ENCODE measurements at regions not wholly inside any gene's neighbourhood (a gene's known extent, or its start where the extent isn't known, plus 50 kb on each side); places are given as distances from the start of the nearest gene placed in this dataset.

DNA sequence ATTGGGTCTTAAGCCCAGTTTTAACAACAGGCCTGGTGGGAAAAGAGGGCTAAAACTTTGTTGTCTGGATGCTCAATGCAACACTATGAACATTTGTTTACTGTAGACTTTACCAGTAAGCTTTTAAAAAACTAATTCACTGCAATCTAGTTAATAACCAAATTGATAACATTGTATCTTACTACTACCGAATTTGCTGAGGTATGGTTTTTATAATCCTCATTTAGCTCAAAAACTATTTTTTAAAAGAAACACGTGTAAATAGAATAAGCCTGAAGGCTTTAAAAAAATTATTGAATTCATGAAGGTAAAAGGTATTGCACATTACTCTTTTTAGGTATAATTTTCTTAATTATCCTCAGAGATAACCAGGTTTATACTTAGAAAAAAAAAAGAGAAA is 500.6 kb downstream of the RWDD3 start:
- H3K27me3 ChIP-seq (ENCODE audit: insufficient read depth, low read length, poor library complexity, severe bottlenecking): no peaks in the 10 kb centered on the region
- no peak overlapping the region for H3K9ac ChIP-seq (ENCODE audit: low read depth, low read length, poor library complexity, severe bottlenecking)
- H3K9me2 ChIP-seq (replicated peaks; ENCODE audit: low read depth, low read length): no peaks in the 10 kb centered on the region
- no peak for TF ChIP-seq CTCF (conservative IDR thresholded peaks at IDR 0.05; ENCODE audit: low read length)
- no peak for TF ChIP-seq EZH2phosphoT487 (IDR thresholded peaks at IDR 0.05; ENCODE audit: borderline replicate concordance)
- no peak overlapping the region for H2AFZ ChIP-seq (ENCODE audit: low read length)
- no peaks in the 10 kb centered on the region for H3K9me3 ChIP-seq (ENCODE audit: insufficient read depth, low read depth, low read length)
- no peak overlapping the region for H3K4me3 ChIP-seq (ENCODE audit: low read length, poor library complexity, severe bottlenecking)
- no peaks in the 10 kb centered on the region for H3K79me2 ChIP-seq (ENCODE audit: insufficient read depth, low read length)
- no peak overlapping the region for H3K4me2 ChIP-seq (ENCODE audit: low read depth, low read length, poor library complexity, severe bottlenecking)
- H3K4me1 ChIP-seq (ENCODE audit: insufficient read depth, low read length, poor library complexity, severe bottlenecking): no peaks in the 10 kb centered on the region
- no peaks in the 10 kb centered on the region for H4K20me1 ChIP-seq (ENCODE audit: insufficient read depth, low read length, poor library complexity, severe bottlenecking)
- H3F3A ChIP-seq (ENCODE audit: low read depth): no peaks in the 10 kb centered on the region
- no peaks in the 10 kb centered on the region for H3K36me3 ChIP-seq (ENCODE audit: insufficient read depth, low read length)

DNA sequence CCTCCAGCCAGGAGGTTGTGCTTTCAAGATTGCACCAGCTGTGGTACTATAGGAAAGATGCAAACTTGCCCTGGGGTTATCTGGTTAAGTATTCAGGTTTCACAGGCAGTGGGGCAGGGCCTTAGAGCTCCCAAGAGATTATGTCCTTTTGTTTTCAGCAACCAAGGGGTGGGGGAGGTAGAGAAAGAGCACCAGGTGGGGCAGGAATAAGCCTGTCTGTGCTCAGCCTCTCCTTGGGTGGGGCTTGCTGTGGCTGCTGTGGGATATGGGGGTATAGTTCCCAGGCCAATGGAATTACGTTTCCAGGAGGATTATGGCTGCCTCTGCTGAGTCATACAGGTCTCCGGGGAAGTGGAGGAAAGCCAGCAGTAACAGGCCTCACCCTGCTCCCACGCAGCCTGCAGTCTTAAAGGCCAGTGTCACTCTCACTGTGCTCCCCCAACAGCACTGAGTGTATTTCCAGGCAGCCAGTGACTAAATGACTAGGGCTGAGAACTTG is 508.6 kb downstream of the RWDD3 start:
- no peak overlapping the region for H2AFZ ChIP-seq (ENCODE audit: low read length)

DNA sequence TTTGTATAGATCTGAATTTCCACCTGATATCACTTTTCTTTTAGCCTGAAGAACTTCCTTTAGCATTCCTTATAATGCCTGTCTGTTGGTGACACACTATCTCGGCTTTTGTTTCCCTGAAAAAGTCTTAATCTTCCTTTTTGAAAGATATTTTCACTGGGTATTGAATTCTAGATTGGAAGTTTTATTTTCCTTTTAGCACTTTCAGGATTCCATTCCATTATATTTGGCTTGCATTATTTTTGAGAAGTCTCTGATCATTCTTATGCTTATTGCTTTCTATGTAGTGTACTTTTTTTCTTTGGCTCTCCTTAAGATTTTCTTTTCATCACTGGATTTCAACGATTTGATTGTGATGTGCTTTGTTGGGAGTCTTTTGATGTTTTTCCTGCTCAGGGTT is 510.7 kb downstream of the RWDD3 start:
- no peaks in the 10 kb centered on the region for H3K79me2 ChIP-seq (ENCODE audit: insufficient read depth, low read length)
- H3K27me3 ChIP-seq (ENCODE audit: insufficient read depth, low read length, poor library complexity, severe bottlenecking): no peaks in the 10 kb centered on the region
- no peak overlapping the region for H3K9ac ChIP-seq (ENCODE audit: low read depth, low read length, poor library complexity, severe bottlenecking)
- H3K4me3 ChIP-seq (ENCODE audit: low read length, poor library complexity, severe bottlenecking): no peak overlapping the region
- no peaks in the 10 kb centered on the region for H3K9me2 ChIP-seq (replicated peaks; ENCODE audit: low read depth, low read length)
- no peaks in the 10 kb centered on the region for H3K4me1 ChIP-seq (ENCODE audit: insufficient read depth, low read length, poor library complexity, severe bottlenecking)
- no peak overlapping the region for H3K4me2 ChIP-seq (ENCODE audit: low read depth, low read length, poor library complexity, severe bottlenecking)
- no peaks in the 10 kb centered on the region for H3K36me3 ChIP-seq (ENCODE audit: insufficient read depth, low read length)
- no peaks in the 10 kb centered on the region for H3F3A ChIP-seq (ENCODE audit: low read depth)
- no peak overlapping the region for H2AFZ ChIP-seq (ENCODE audit: low read length)
- no peak for TF ChIP-seq CTCF (conservative IDR thresholded peaks at IDR 0.05; ENCODE audit: low read length)
- no peak for TF ChIP-seq EZH2phosphoT487 (IDR thresholded peaks at IDR 0.05; ENCODE audit: borderline replicate concordance)
- H4K20me1 ChIP-seq (ENCODE audit: insufficient read depth, low read length, poor library complexity, severe bottlenecking): no peaks in the 10 kb centered on the region
- no peaks in the 10 kb centered on the region for H3K9me3 ChIP-seq (ENCODE audit: insufficient read depth, low read depth, low read length)

More for the DNA sequence above, 508.6 kb downstream of the RWDD3 start:
- Histone ChIP-seq H3K27me3 (ENCODE audit: insufficient read depth, low read length, poor library complexity, severe bottlenecking) (no peaks in the 10 kb centered on the region), H3K36me3 (ENCODE audit: insufficient read depth, low read length) (no peaks in the 10 kb centered on the region), H4K20me1 (ENCODE audit: insufficient read depth, low read length, poor library complexity, severe bottlenecking) (no peaks in the 10 kb centered on the region), H3K9me2 (replicated peaks; ENCODE audit: low read depth, low read length) (no peaks in the 10 kb centered on the region), H3K4me1 (ENCODE audit: insufficient read depth, low read length, poor library complexity, severe bottlenecking) (no peaks in the 10 kb centered on the region), H3K79me2 (ENCODE audit: insufficient read depth, low read length) (no peaks in the 10 kb centered on the region), H3K9ac (ENCODE audit: low read depth, low read length, poor library complexity, severe bottlenecking) (no peak overlapping the region), H3F3A (ENCODE audit: low read depth) (no peaks in the 10 kb centered on the region), H3K4me2 (ENCODE audit: low read depth, low read length, poor library complexity, severe bottlenecking) (no peak overlapping the region), H3K9me3 (ENCODE audit: insufficient read depth, low read depth, low read length) (no peaks in the 10 kb centered on the region), H3K4me3 (ENCODE audit: low read length, poor library complexity, severe bottlenecking) (no peak overlapping the region)
- TF ChIP-seq EZH2phosphoT487 (IDR thresholded peaks at IDR 0.05; ENCODE audit: borderline replicate concordance): no peak
- TF ChIP-seq CTCF (conservative IDR thresholded peaks at IDR 0.05; ENCODE audit: low read length): no peak
